ENCODE measurements at regions not wholly inside any gene's neighbourhood (a gene's known extent, or its start where the extent isn't known, plus 50 kb on each side); places are given as distances from the start of the nearest gene placed in this dataset.
"Not testable (repeated sequence)": the region's sequence is repeated elsewhere in the genome, so short reads cannot be mapped to it uniquely, and the experiment has no call there.

DNA sequence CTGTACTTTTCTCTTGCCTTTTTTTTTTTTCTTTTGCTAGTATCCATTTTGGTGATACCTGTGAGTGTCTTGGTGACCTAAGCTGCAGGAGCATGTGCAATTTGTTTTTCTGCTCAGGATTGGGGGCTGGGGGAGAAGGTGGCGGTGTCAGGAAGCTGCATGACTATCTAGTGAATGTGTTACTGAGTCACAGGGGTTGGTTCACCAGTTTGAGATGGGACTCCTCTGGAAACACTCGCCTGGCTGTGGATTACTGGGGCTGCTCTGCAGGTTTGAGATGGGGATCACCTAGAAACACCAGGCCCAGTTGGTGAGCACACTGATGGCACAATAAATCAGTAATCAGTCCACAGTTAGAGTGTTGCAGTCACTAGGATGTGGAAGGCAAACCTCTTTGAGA lies 447.9 kb downstream of the SPATA31D1 start:
- Histone ChIP-seq H3K36me3 (no peaks in the 10 kb centered on the region), H3K27ac (no peak overlapping the region), H3K27me3 (no peaks in the 10 kb centered on the region), H3K9me3 (peaks cover 0 to 12% (median 3%) of the 10 kb centered on the region in 4 donors), H3K4me3 (no peak overlapping the region), H3K4me1 (no peaks in the 10 kb centered on the region)
- no peak for DNase-seq
- WGBS, 2 donors: 91 to 94% methylated on average over 2 of the region's 2 CpGs
- no peak for TF ChIP-seq POLR2A (IDR thresholded peaks at IDR 0.05)
- no peak for TF ChIP-seq POLR2AphosphoS5 (IDR thresholded peaks at IDR 0.05)
- TF ChIP-seq, protein P1, sequence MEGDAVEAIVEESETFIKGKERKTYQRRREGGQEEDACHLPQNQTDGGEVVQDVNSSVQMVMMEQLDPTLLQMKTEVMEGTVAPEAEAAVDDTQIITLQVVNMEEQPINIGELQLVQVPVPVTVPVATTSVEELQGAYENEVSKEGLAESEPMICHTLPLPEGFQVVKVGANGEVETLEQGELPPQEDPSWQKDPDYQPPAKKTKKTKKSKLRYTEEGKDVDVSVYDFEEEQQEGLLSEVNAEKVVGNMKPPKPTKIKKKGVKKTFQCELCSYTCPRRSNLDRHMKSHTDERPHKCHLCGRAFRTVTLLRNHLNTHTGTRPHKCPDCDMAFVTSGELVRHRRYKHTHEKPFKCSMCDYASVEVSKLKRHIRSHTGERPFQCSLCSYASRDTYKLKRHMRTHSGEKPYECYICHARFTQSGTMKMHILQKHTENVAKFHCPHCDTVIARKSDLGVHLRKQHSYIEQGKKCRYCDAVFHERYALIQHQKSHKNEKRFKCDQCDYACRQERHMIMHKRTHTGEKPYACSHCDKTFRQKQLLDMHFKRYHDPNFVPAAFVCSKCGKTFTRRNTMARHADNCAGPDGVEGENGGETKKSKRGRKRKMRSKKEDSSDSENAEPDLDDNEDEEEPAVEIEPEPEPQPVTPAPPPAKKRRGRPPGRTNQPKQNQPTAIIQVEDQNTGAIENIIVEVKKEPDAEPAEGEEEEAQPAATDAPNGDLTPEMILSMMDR (IDR thresholded peaks at IDR 0.05): no peak
- TF ChIP-seq EP300 (IDR thresholded peaks at IDR 0.05): no peak
- intact Hi-C loops (cut with DNase I): no loop called here

DNA sequence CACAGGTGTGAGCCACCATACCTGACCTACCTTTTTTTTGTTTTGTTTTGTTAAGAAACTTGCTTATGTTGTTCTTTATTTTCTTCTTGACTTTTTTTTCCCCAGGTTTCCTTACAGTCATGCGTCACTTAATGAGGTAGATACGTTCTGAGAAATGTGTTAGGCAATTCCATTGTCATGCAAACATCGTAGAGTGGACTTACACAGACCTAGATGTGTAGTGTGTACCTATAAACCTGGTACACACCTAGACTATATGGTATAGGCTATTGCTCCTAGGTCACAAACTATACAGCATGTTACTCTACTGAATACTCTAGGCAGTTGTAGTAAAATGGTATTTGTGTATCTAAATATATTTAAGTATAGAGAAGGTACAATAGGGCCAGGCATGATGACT lies 448.6 kb downstream of the SPATA31D1 start:
- H3K36me3 ChIP-seq; DNase-seq; H3K27ac ChIP-seq; H3K4me3 ChIP-seq; H3K27me3 ChIP-seq; intact Hi-C loops (cut with DNase I); H3K4me1 ChIP-seq: not testable (repeated sequence)
- WGBS, 2 donors: 35 to 86% methylated on average over 3 of the region's 3 CpGs
- peaks cover 0 to 12% (median 5%) of the 10 kb centered on the region in 4 donors for H3K9me3 ChIP-seq

DNA sequence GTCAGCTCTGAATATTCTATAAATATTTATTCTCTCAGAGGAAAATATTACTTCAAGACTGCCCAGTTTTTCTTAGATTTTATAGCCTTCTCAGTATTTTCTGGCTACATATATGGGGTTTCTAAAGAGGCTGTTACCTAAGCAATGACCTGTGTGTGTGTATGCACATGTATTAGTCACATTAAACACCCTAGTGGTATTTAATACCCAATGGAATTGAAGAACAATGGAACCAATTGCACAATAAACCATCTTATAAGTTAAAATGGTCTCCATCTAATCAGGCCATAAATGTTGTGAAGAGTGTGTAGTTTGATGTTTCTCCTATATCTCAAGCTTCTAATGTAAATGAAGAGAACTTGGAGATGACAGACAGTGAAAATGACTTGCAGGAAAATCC lies 450.0 kb downstream of the SPATA31D1 start:
- intact Hi-C loops (cut with DNase I): no loop called here
- TF ChIP-seq POLR2AphosphoS5 (IDR thresholded peaks at IDR 0.05) (no peak), POLR2A (IDR thresholded peaks at IDR 0.05) (no peak), EP300 (IDR thresholded peaks at IDR 0.05) (no peak)
- TF ChIP-seq, protein P1 (IDR thresholded peaks at IDR 0.05): no peak
- no peak for DNase-seq
- Histone ChIP-seq H3K27ac (no peak overlapping the region), H3K4me3 (no peak overlapping the region), H3K36me3 (no peaks in the 10 kb centered on the region), H3K4me1 (no peaks in the 10 kb centered on the region), H3K9me3 (peaks cover 0 to 12% (median 5%) of the 10 kb centered on the region in 4 donors), H3K27me3 (no peaks in the 10 kb centered on the region)

- H3K9me3 ChIP-seq: peaks cover 6 to 16% (median 10%) of the 10 kb centered on the region in 4 donors
- H3K36me3 ChIP-seq: no peaks in the 10 kb centered on the region
- no peak overlapping the region for H3K27ac ChIP-seq
- no peak overlapping the region for H3K4me3 ChIP-seq
- TF ChIP-seq POLR2AphosphoS5 (IDR thresholded peaks at IDR 0.05) (no peak), POLR2A (IDR thresholded peaks at IDR 0.05) (no peak), EP300 (IDR thresholded peaks at IDR 0.05) (no peak)
- TF ChIP-seq, protein P1 (IDR thresholded peaks at IDR 0.05): no peak
- no peaks in the 10 kb centered on the region for H3K4me1 ChIP-seq
- no peak for DNase-seq
- intact Hi-C loops (cut with DNase I): no loop called here
- H3K27me3 ChIP-seq: no peaks in the 10 kb centered on the region
Measured at GRCh38 chr9:82443312-82443711, 454.7 kb downstream of the SPATA31D1 start.

DNA sequence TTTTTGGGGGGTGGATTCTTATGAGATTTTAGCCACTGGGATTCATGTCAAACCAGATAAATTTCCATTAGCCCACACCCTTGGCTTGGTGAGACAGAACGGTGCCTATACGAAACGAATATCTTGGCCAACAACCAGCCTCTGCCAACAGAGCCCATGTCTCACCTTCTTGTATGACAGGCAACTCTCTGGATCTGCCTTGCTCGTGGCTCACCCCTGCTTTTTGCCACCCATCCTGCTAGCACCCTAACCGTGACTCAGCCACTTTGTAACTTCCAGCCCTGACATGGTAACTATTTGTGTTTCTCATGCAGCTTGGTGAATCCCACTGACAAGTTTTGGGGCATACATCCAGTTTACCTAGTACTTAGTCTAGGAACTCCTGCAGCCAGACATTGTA lies 457.0 kb downstream of the SPATA31D1 start:
- Histone ChIP-seq H3K27ac (no peak overlapping the region), H3K9me3 (peaks cover 5 to 15% (median 10%) of the 10 kb centered on the region in 4 donors), H3K4me3 (no peak overlapping the region), H3K27me3 (no peaks in the 10 kb centered on the region), H3K36me3 (no peaks in the 10 kb centered on the region), H3K4me1 (no peaks in the 10 kb centered on the region)
- WGBS, 2 donors: 90% methylated on average over 5 of the region's 5 CpGs
- intact Hi-C loops (cut with DNase I): no loop called here
- no peak for DNase-seq
- TF ChIP-seq, protein P1 (IDR thresholded peaks at IDR 0.05): no peak
- TF ChIP-seq EP300 (IDR thresholded peaks at IDR 0.05) (no peak), POLR2AphosphoS5 (IDR thresholded peaks at IDR 0.05) (no peak), POLR2A (IDR thresholded peaks at IDR 0.05) (no peak)
